ENCODE measurements at regions not wholly inside any gene's neighbourhood (a gene's known extent, or its start where the extent isn't known, plus 50 kb on each side); places are given as distances from the start of the nearest gene placed in this dataset.

- Mint-ChIP-seq H3K36me3 (ENCODE audit: low read depth) (no peaks in the 10 kb centered on the region), H3K9me3 (no peaks in the 10 kb centered on the region), H3K4me1 (peaks cover 36% of the 10 kb centered on the region), H3K27me3 (ENCODE audit: low read depth, poor library complexity) (no peaks in the 10 kb centered on the region), H3K4me3 (no peak overlapping the region), H3K27ac (no peak overlapping the region)
- no peak for TF ChIP-seq CTCF (IDR thresholded peaks at IDR 0.05)
- DNase-seq = no peak
These were observed 296.6 kb downstream of the HGF start for GRCh38 chr7:81473236-81473635.

- H3K9me3 Mint-ChIP-seq = peaks cover 3% of the 10 kb centered on the region
- no peaks in the 10 kb centered on the region for H3K27me3 Mint-ChIP-seq (ENCODE audit: low read depth, poor library complexity)
- peaks cover 42% of the 10 kb centered on the region for H3K4me1 Mint-ChIP-seq
- no peak overlapping the region for H3K4me3 Mint-ChIP-seq
- DNase-seq = no peak
- no peak for TF ChIP-seq CTCF (IDR thresholded peaks at IDR 0.05)
- H3K36me3 Mint-ChIP-seq (ENCODE audit: low read depth) = no peaks in the 10 kb centered on the region
- H3K27ac Mint-ChIP-seq = no peak overlapping the region
These were observed 299.0 kb downstream of the HGF start for GRCh38 chr7:81470724-81471379.

GRCh38 chr7:81469869-81470723 lies 299.8 kb downstream of the HGF start:
- H3K4me1 Mint-ChIP-seq = peaks cover 42% of the 10 kb centered on the region
- no peaks in the 10 kb centered on the region for H3K27me3 Mint-ChIP-seq (ENCODE audit: low read depth, poor library complexity)
- no peaks in the 10 kb centered on the region for H3K36me3 Mint-ChIP-seq (ENCODE audit: low read depth)
- TF ChIP-seq CTCF (IDR thresholded peaks at IDR 0.05) = peak; percentile 70
- DNase-seq = peak; percentile 80
- H3K9me3 Mint-ChIP-seq = peaks cover 3% of the 10 kb centered on the region
- no peak overlapping the region for H3K4me3 Mint-ChIP-seq
- H3K27ac Mint-ChIP-seq = peak overlapping the region; percentile 44

- Mint-ChIP-seq H3K9me3 (peaks cover 3% of the 10 kb centered on the region), H3K4me3 (no peak overlapping the region), H3K27ac (peak overlapping the region; percentile 44), H3K36me3 (ENCODE audit: low read depth) (no peaks in the 10 kb centered on the region), H3K4me1 (peaks cover 42% of the 10 kb centered on the region), H3K27me3 (ENCODE audit: low read depth, poor library complexity) (no peaks in the 10 kb centered on the region)
- TF ChIP-seq CTCF (IDR thresholded peaks at IDR 0.05) = no peak
- no peak for DNase-seq
These were observed 300.5 kb downstream of the HGF start for GRCh38 chr7:81469153-81469868.

DNA sequence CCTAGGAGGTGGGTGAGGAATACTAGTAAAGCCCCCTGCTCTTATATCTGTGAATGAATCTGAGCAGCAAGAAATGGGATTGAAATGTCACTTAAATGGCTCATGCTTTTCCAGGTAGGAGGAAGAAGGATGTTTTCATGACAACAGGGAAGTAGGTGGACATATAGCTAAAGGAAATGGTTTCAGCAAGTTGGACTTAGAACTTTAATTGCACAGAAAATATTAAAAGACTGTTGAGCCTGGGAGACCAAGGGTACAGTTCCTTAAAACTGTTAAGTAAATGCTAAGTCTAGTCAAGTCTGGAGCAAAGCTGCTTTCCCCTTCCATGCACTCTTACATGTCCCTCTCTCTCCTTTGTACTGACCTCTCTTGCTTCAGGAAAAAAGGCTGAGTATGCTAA lies 301.3 kb downstream of the HGF start:
- DNase-seq = no peak
- peak overlapping the region; percentile 41 for H3K27ac Mint-ChIP-seq
- no peak for TF ChIP-seq CTCF (IDR thresholded peaks at IDR 0.05)

More for the DNA sequence above, 301.3 kb downstream of the HGF start:
- Mint-ChIP-seq H3K4me1 (peaks cover 42% of the 10 kb centered on the region), H3K4me3 (no peak overlapping the region), H3K9me3 (peaks cover 3% of the 10 kb centered on the region), H3K27me3 (ENCODE audit: low read depth, poor library complexity) (no peaks in the 10 kb centered on the region), H3K36me3 (ENCODE audit: low read depth) (no peaks in the 10 kb centered on the region)

All from nephron progenitor cell (in vitro differentiated cells).